HG02763 (cell line): ENCODE measurements at regions not wholly inside any gene's neighbourhood (a gene's known extent, or its start where the extent isn't known, plus 50 kb on each side); places are given as distances from the start of the nearest gene placed in this dataset.

ENCODE experiments used
- ATAC-seq: cut with Tn5 transposase; IDR thresholded peaks from one replicate; pipeline ENCODE4 v1.9.1; 2021; ENCODE audit warnings: mild to moderate bottlenecking, moderate library complexity; ENCODE audit not compliant: unreplicated experiment

- no peak for ATAC-seq
Measured at GRCh38 chr3:143206955-143207337, 87.4 kb downstream of the CHST2 start.

- ATAC-seq: peak; percentile 90
Measured at GRCh38 chr3:143207338-143207961, 87.9 kb downstream of the CHST2 start.

- ATAC-seq: no peak
Measured at GRCh38 chr3:143208976-143209714, 89.6 kb downstream of the CHST2 start.

GRCh38 chr3:143209715-143210059 is 90.1 kb downstream of the CHST2 start:
- no peak for ATAC-seq

- no peak for ATAC-seq
Measured at GRCh38 chr3:143210141-143210540, 90.6 kb downstream of the CHST2 start.

GRCh38 chr3:143215059-143215458 is 95.5 kb downstream of the CHST2 start:
- ATAC-seq: no peak
